Neural cell (in vitro differentiated cells): ENCODE measurements at regions not wholly inside any gene's neighbourhood (a gene's known extent, or its start where the extent isn't known, plus 50 kb on each side); places are given as distances from the start of the nearest gene placed in this dataset.

ENCODE experiments used
- CTCF ChIP-seq: fragments of 450-650 bp; IDR thresholded peaks from 2 replicates; pipeline ENCODE4 v1.5.1; 2014; ENCODE audit warnings: antibody characterized with exemption, mild to moderate bottlenecking, moderate library complexity; ENCODE audit not compliant: poor library complexity, severe bottlenecking
- EP300 ChIP-seq: fragments of 450-650 bp; conservative IDR thresholded peaks from 2 replicates; pipeline ENCODE4 v1.6.1; 2014; ENCODE audit warnings: antibody characterized with exemption, mild to moderate bottlenecking, moderate library complexity; ENCODE audit not compliant: poor library complexity, severe bottlenecking
- POLR2AphosphoS5 ChIP-seq: IDR thresholded peaks from 2 replicates; pipeline ENCODE4 v1.6.1; 2012
- RAD21 ChIP-seq: fragments of 450-650 bp; conservative IDR thresholded peaks from 2 replicates; pipeline ENCODE4 v1.6.1; 2014; ENCODE audit warnings: antibody characterized with exemption, mild to moderate bottlenecking, moderate library complexity
- SMC3 ChIP-seq: fragments of 450-650 bp; conservative IDR thresholded peaks from 2 replicates; pipeline ENCODE4 v1.6.1; 2014; ENCODE audit warnings: antibody characterized with exemption, mild to moderate bottlenecking, moderate library complexity; ENCODE audit not compliant: poor library complexity
- TAF1 ChIP-seq: IDR thresholded peaks from 2 replicates; pipeline ENCODE4 v1.6.1; 2012; ENCODE audit warnings: low read depth
- TF ChIP-seq, protein P1 (sequence below): IDR thresholded peaks from 2 replicates; pipeline ENCODE4 v1.6.1; 2012; ENCODE audit warnings: borderline replicate concordance

DNA sequence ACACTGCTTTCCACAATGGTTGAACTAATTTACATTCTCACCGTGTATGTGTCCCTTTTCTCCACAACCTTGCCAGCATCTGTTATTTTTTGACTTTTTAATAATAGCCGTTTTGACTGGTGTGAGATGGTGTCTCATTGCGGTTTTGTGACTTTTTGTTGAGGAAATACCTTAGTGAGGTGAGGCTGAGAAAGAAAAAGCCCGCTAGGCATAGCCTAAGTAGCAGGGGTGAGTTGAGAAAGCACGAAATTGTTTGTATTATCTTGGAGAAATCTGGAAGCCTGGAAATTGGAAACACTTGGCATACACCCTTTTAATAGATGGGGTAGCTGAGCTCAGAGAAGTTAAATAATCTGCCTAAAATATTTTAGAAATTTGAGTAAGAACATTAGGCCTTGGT lies 61.5 kb upstream of the CFAP161 start:
- TF ChIP-seq CTCF (no peak), POLR2AphosphoS5 (no peak), EP300 (no peak), SMC3 (no peak), TAF1 (no peak), RAD21 (no peak)
- TF ChIP-seq, protein P1, sequence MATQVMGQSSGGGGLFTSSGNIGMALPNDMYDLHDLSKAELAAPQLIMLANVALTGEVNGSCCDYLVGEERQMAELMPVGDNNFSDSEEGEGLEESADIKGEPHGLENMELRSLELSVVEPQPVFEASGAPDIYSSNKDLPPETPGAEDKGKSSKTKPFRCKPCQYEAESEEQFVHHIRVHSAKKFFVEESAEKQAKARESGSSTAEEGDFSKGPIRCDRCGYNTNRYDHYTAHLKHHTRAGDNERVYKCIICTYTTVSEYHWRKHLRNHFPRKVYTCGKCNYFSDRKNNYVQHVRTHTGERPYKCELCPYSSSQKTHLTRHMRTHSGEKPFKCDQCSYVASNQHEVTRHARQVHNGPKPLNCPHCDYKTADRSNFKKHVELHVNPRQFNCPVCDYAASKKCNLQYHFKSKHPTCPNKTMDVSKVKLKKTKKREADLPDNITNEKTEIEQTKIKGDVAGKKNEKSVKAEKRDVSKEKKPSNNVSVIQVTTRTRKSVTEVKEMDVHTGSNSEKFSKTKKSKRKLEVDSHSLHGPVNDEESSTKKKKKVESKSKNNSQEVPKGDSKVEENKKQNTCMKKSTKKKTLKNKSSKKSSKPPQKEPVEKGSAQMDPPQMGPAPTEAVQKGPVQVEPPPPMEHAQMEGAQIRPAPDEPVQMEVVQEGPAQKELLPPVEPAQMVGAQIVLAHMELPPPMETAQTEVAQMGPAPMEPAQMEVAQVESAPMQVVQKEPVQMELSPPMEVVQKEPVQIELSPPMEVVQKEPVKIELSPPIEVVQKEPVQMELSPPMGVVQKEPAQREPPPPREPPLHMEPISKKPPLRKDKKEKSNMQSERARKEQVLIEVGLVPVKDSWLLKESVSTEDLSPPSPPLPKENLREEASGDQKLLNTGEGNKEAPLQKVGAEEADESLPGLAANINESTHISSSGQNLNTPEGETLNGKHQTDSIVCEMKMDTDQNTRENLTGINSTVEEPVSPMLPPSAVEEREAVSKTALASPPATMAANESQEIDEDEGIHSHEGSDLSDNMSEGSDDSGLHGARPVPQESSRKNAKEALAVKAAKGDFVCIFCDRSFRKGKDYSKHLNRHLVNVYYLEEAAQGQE = no peak
